SK-N-SH treated with all-trans-retinoic acid at 6 μM for 48 hours (cell line): ENCODE measurements at regions not wholly inside any gene's neighbourhood (a gene's known extent, or its start where the extent isn't known, plus 50 kb on each side); places are given as distances from the start of the nearest gene placed in this dataset.

Experiments used
- CSDC2 ChIP-seq: fragments of 250-450 bp; sonication (Bioruptor Pico); IDR thresholded peaks from 2 replicates; pipeline ENCODE4 v1.5.0; 2020; ENCODE audit warnings: mild to moderate bottlenecking, moderate library complexity
- CSRNP3 ChIP-seq: fragments of 250-450 bp; sonication (Bioruptor Pico); IDR thresholded peaks from 2 replicates; pipeline ENCODE4 v1.5.1; 2021; ENCODE audit warnings: mild to moderate bottlenecking, moderate library complexity
- PATZ1 ChIP-seq: fragments of 250-450 bp; sonication (Bioruptor Pico); IDR thresholded peaks from 2 replicates; pipeline ENCODE4 v1.8.0; 2020; ENCODE audit warnings: mild to moderate bottlenecking, moderate library complexity, borderline replicate concordance
- TSHZ2 ChIP-seq: fragments of 250-450 bp; sonication (Bioruptor Pico); IDR thresholded peaks from 2 replicates; pipeline ENCODE4 v1.5.0; 2020; ENCODE audit warnings: mild to moderate bottlenecking, moderate library complexity
- ZFP30 ChIP-seq: fragments of 450-650 bp; formaldehyde crosslinking; IDR thresholded peaks from 2 replicates; pipeline ENCODE4 v1.5.0; 2022; ENCODE audit warnings: mild to moderate bottlenecking, moderate library complexity

GRCh38 chr3:95237783-95238182, 1174.9 kb downstream of the NSUN3 start:
- TF ChIP-seq TSHZ2 (CRISPR knock-in tag) (no peak), PATZ1 (CRISPR knock-in tag) (no peak), CSRNP3 (CRISPR knock-in tag) (no peak), ZFP30 (no peak), CSDC2 (CRISPR knock-in tag) (no peak)
